Uterus (tissue), 2 donors: ENCODE measurements at regions not wholly inside any gene's neighbourhood (a gene's known extent, or its start where the extent isn't known, plus 50 kb on each side); places are given as distances from the start of the nearest gene placed in this dataset.

Experiments
- CTCF ChIP-seq, 4 experiments: fragments of 200-600 bp in 2 of 4; fragments of 450-650 bp in 2 of 4; sonication (generic) in 2 of 4; IDR thresholded peaks; one replicate each; pipeline ENCODE4 v1.5.1; 2016 to 2019; ENCODE audit warnings: antibody characterized with exemption in 4 of 4, mild to moderate bottlenecking in 2 of 4, moderate library complexity in 1 of 4
- POLR2A ChIP-seq, 2 donors: fragments of 450-650 bp; IDR thresholded peaks; one replicate each; pipeline ENCODE4 v1.6.1; 2016; ENCODE audit warnings: antibody characterized with exemption in 2 of 2, mild to moderate bottlenecking in 1 of 2, moderate library complexity in 1 of 2

- TF ChIP-seq CTCF (IDR thresholded peaks at IDR 0.05) (no peak), POLR2A (IDR thresholded peaks at IDR 0.05) (no peak)
Measured at GRCh38 chr5:145218982-145219381, 616.2 kb downstream of the PRELID2 start.
